Neural cell (in vitro differentiated cells): ENCODE measurements at regions not wholly inside any gene's neighbourhood (a gene's known extent, or its start where the extent isn't known, plus 50 kb on each side); places are given as distances from the start of the nearest gene placed in this dataset.

Experiments used
- H2AFZ ChIP-seq: fragments of 200-600, 300-800 bp; sonication (generic), shearing (Covaris generic); 2 replicates; pipeline ENCODE4 v1.6.0; 2014; ENCODE audit warnings: low read depth, mild to moderate bottlenecking, antibody characterized with exemption, low read length, moderate library complexity
- H3F3A ChIP-seq: fragments of 200-600 bp; shearing (Covaris generic); 2 replicates; pipeline ENCODE4 v1.6.1; 2016; ENCODE audit warnings: mild to moderate bottlenecking, moderate library complexity, mixed read lengths, antibody characterized with exemption, low read length; ENCODE audit not compliant: insufficient read depth, poor library complexity, severe bottlenecking
- H3K27ac ChIP-seq: fragments of 200-600, 300-800 bp; sonication (generic), shearing (Covaris generic); 2 replicates; pipeline ENCODE4 v1.5.1; 2014; ENCODE audit warnings: mild to moderate bottlenecking, low read length, moderate library complexity
- H3K27me3 ChIP-seq: fragments of 300-800, 200-600 bp; sonication (generic), shearing (Covaris generic); 2 replicates; pipeline ENCODE4 v1.6.0; 2014; ENCODE audit warnings: mild to moderate bottlenecking, low read depth, low read length, moderate library complexity; ENCODE audit not compliant: insufficient read depth
- H3K36me3 ChIP-seq: fragments of 300-800, 200-600 bp; sonication (generic), shearing (Covaris generic); 2 replicates; pipeline ENCODE4 v1.5.1; 2014; ENCODE audit warnings: mild to moderate bottlenecking, antibody characterized with exemption, low read length, moderate library complexity; ENCODE audit not compliant: insufficient read depth
- H3K4me2 ChIP-seq: fragments of 300-800, 200-600 bp; sonication (generic), shearing (Covaris generic); 2 replicates; pipeline ENCODE4 v1.6.0; 2014; ENCODE audit warnings: mild to moderate bottlenecking, low read length
- H3K4me3 ChIP-seq: fragments of 300-800, 200-600 bp; sonication (generic), shearing (Covaris generic); 2 replicates; pipeline ENCODE4 v1.5.1; 2014; ENCODE audit warnings: mild to moderate bottlenecking, low read length, moderate library complexity
- H3K79me2 ChIP-seq: fragments of 200-600 bp; shearing (Covaris generic); replicated peaks from 2 replicates; pipeline ENCODE4 v1.6.0; 2014; ENCODE audit warnings: mild to moderate bottlenecking, low read length, moderate library complexity; ENCODE audit not compliant: insufficient read depth
- H3K9ac ChIP-seq: fragments of 300-800, 200-600 bp; sonication (generic), shearing (Covaris generic); 2 replicates; pipeline ENCODE4 v1.6.1; 2016; ENCODE audit warnings: mild to moderate bottlenecking, low read length, mixed read lengths
- H3K9me2 ChIP-seq: fragments of 200-600 bp; shearing (Covaris generic); 2 replicates; pipeline ENCODE4 v1.6.1; 2016; ENCODE audit warnings: mild to moderate bottlenecking, low read length, mixed read lengths; ENCODE audit not compliant: insufficient read depth
- H3K9me3 ChIP-seq: fragments of 200-600, 300-800 bp; sonication (generic), shearing (Covaris generic); 2 replicates; pipeline ENCODE4 v1.6.1; 2016; ENCODE audit warnings: mild to moderate bottlenecking, mixed run types, low read length, moderate library complexity, mixed read lengths
- H4K20me1 ChIP-seq: fragments of 200-600 bp; shearing (Covaris generic); 2 replicates; pipeline ENCODE4 v1.6.1; 2016; ENCODE audit warnings: mild to moderate bottlenecking, mixed run types; ENCODE audit not compliant: insufficient read depth
- EP300 ChIP-seq: fragments of 450-650 bp; conservative IDR thresholded peaks from 2 replicates; pipeline ENCODE4 v1.6.1; 2014; ENCODE audit warnings: antibody characterized with exemption, mild to moderate bottlenecking, moderate library complexity; ENCODE audit not compliant: poor library complexity, severe bottlenecking
- EZH2 ChIP-seq: fragments of 200-600, 300-800 bp; shearing (Covaris generic), sonication (generic); IDR thresholded peaks from 2 replicates; pipeline ENCODE4 v1.6.1; 2014; ENCODE audit warnings: antibody characterized with exemption, low read length, borderline replicate concordance, mild to moderate bottlenecking; ENCODE audit not compliant: insufficient read depth, poor library complexity, severe bottlenecking
- MXI1 ChIP-seq: fragments of 450-650 bp; conservative IDR thresholded peaks from 2 replicates; pipeline ENCODE4 v1.6.1; 2014; ENCODE audit warnings: antibody characterized with exemption, mild to moderate bottlenecking; ENCODE audit not compliant: poor library complexity, severe bottlenecking
- POLR2AphosphoS5 ChIP-seq: IDR thresholded peaks from 2 replicates; pipeline ENCODE4 v1.6.1; 2012
- RAD21 ChIP-seq: fragments of 450-650 bp; conservative IDR thresholded peaks from 2 replicates; pipeline ENCODE4 v1.6.1; 2014; ENCODE audit warnings: antibody characterized with exemption, mild to moderate bottlenecking, moderate library complexity
- SMC3 ChIP-seq: fragments of 450-650 bp; conservative IDR thresholded peaks from 2 replicates; pipeline ENCODE4 v1.6.1; 2014; ENCODE audit warnings: antibody characterized with exemption, mild to moderate bottlenecking, moderate library complexity; ENCODE audit not compliant: poor library complexity
- TAF1 ChIP-seq: IDR thresholded peaks from 2 replicates; pipeline ENCODE4 v1.6.1; 2012; ENCODE audit warnings: low read depth
- TF ChIP-seq, protein P1 (sequence below): fragments of 450-650 bp; IDR thresholded peaks from 2 replicates; pipeline ENCODE4 v1.5.1; 2014; ENCODE audit warnings: antibody characterized with exemption, mild to moderate bottlenecking, moderate library complexity; ENCODE audit not compliant: poor library complexity, severe bottlenecking
- TF ChIP-seq, protein P2 (sequence below): IDR thresholded peaks from 2 replicates; pipeline ENCODE4 v1.6.1; 2012; ENCODE audit warnings: borderline replicate concordance

DNA sequence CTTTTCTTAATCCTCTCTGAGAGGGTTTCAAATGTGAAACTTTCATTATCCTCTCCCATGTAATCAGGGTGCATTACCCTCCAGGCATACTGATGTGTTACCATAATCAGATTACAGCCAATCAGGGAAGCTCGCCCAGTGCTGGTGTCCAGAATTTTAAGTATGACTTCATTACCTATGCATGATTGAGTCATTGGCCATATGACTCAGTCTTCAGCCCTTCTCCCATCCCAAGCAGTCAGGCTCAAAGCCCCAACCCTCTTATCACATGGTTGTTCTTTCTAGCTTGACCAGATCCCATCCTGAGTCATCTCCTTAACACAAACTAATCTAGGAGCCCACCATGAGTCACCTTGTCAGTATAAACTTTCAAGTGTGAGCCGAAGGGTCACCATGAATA, 1668.1 kb upstream of the AGA start (continued):
- TF ChIP-seq EP300 = no peak
- no peak for TF ChIP-seq POLR2AphosphoS5
- no peak for TF ChIP-seq SMC3

DNA sequence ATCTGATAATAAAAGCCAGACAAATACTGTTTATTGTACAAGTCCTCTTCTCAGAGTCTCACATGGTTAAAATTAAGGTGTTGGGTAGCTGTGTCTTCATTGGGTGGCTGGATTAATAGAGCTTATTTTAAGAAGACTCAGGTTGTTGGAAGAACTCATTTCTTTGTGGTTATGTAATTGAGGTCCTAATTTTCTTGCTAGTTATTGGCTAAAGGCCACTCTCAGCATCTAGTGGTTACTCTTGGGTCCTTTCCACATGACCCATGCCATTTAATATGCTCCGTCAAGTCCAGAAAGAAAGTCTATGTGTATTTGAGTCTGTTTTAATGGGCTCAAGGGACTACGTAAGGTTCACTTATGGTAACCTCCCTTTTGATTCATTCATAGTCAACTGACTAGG, 1668.6 kb upstream of the AGA start:
- H4K20me1 ChIP-seq = no peaks in the 10 kb centered on the region
- H2AFZ ChIP-seq = no peak overlapping the region
- H3K79me2 ChIP-seq = no peaks in the 10 kb centered on the region
- H3K4me3 ChIP-seq = no peak overlapping the region
- TF ChIP-seq, protein P1, sequence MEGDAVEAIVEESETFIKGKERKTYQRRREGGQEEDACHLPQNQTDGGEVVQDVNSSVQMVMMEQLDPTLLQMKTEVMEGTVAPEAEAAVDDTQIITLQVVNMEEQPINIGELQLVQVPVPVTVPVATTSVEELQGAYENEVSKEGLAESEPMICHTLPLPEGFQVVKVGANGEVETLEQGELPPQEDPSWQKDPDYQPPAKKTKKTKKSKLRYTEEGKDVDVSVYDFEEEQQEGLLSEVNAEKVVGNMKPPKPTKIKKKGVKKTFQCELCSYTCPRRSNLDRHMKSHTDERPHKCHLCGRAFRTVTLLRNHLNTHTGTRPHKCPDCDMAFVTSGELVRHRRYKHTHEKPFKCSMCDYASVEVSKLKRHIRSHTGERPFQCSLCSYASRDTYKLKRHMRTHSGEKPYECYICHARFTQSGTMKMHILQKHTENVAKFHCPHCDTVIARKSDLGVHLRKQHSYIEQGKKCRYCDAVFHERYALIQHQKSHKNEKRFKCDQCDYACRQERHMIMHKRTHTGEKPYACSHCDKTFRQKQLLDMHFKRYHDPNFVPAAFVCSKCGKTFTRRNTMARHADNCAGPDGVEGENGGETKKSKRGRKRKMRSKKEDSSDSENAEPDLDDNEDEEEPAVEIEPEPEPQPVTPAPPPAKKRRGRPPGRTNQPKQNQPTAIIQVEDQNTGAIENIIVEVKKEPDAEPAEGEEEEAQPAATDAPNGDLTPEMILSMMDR = no peak
- TF ChIP-seq EP300 (no peak), POLR2AphosphoS5 (no peak), SMC3 (no peak), EZH2 (no peak), RAD21 (no peak), TAF1 (no peak)
- TF ChIP-seq, protein P2, sequence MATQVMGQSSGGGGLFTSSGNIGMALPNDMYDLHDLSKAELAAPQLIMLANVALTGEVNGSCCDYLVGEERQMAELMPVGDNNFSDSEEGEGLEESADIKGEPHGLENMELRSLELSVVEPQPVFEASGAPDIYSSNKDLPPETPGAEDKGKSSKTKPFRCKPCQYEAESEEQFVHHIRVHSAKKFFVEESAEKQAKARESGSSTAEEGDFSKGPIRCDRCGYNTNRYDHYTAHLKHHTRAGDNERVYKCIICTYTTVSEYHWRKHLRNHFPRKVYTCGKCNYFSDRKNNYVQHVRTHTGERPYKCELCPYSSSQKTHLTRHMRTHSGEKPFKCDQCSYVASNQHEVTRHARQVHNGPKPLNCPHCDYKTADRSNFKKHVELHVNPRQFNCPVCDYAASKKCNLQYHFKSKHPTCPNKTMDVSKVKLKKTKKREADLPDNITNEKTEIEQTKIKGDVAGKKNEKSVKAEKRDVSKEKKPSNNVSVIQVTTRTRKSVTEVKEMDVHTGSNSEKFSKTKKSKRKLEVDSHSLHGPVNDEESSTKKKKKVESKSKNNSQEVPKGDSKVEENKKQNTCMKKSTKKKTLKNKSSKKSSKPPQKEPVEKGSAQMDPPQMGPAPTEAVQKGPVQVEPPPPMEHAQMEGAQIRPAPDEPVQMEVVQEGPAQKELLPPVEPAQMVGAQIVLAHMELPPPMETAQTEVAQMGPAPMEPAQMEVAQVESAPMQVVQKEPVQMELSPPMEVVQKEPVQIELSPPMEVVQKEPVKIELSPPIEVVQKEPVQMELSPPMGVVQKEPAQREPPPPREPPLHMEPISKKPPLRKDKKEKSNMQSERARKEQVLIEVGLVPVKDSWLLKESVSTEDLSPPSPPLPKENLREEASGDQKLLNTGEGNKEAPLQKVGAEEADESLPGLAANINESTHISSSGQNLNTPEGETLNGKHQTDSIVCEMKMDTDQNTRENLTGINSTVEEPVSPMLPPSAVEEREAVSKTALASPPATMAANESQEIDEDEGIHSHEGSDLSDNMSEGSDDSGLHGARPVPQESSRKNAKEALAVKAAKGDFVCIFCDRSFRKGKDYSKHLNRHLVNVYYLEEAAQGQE = no peak
- no peaks in the 10 kb centered on the region for H3K9me2 ChIP-seq
- no peaks in the 10 kb centered on the region for H3K27me3 ChIP-seq
- H3K4me2 ChIP-seq = no peak overlapping the region
- no peak overlapping the region for H3K27ac ChIP-seq
- H3F3A ChIP-seq = no peaks in the 10 kb centered on the region
- H3K9ac ChIP-seq = no peak overlapping the region
- H3K36me3 ChIP-seq = no peaks in the 10 kb centered on the region
- no peaks in the 10 kb centered on the region for H3K9me3 ChIP-seq

- TF ChIP-seq EP300 (no peak), POLR2AphosphoS5 (no peak), SMC3 (no peak), RAD21 (no peak), MXI1 (no peak), EZH2 (no peak), TAF1 (no peak)
- TF ChIP-seq, protein P2 = no peak
- TF ChIP-seq, protein P1 = no peak
These were observed 1670.4 kb upstream of the AGA start for GRCh38 chr4:179112441-179113170.

More at GRCh38 chr4:179112441-179113170, 1670.4 kb upstream of the AGA start:
- Histone ChIP-seq H3K9me2 (no peaks in the 10 kb centered on the region), H2AFZ (no peak overlapping the region), H3K79me2 (no peaks in the 10 kb centered on the region), H3K4me3 (no peak overlapping the region), H3K36me3 (no peaks in the 10 kb centered on the region), H3K4me2 (no peak overlapping the region), H4K20me1 (no peaks in the 10 kb centered on the region), H3K9me3 (no peaks in the 10 kb centered on the region), H3K27ac (no peak overlapping the region), H3K9ac (no peak overlapping the region), H3K27me3 (no peaks in the 10 kb centered on the region), H3F3A (no peaks in the 10 kb centered on the region)
